ENCODE measurements at regions not wholly inside any gene's neighbourhood (a gene's known extent, or its start where the extent isn't known, plus 50 kb on each side); places are given as distances from the start of the nearest gene placed in this dataset.

DNA sequence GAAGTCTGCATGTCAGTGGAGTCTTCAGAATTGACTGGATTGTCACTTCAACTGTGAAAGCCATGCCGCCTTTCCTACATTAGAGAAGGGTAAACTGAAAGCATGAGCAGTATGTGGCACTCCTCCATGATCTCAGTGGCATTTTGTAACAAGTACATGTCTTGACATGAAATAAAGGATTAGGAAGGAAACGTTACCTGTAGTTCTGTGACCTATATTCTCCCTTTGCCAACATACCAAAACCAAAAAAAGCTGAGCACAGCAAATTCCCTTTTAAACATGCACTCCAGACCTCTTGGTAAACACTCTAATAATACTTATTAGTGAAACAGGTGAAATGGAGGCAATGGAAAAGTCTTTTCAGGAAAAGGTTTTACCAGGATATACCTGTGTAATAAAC, 344.2 kb downstream of the GRIA2 start:
- H3K79me2 ChIP-seq (replicated peaks; ENCODE audit: insufficient read depth) = no peaks in the 10 kb centered on the region

More for the DNA sequence above, 344.2 kb downstream of the GRIA2 start:
- Histone ChIP-seq H3K4me3 (no peak overlapping the region), H3K27me3 (ENCODE audit: insufficient read depth) (no peaks in the 10 kb centered on the region), H3K27ac (ENCODE audit: low read depth) (no peak overlapping the region), H3K9me2 (ENCODE audit: insufficient read depth) (no peaks in the 10 kb centered on the region), H3F3A (replicated peaks; ENCODE audit: low read depth) (no peaks in the 10 kb centered on the region), H3K4me1 (ENCODE audit: insufficient read depth) (no peaks in the 10 kb centered on the region), H3K36me3 (ENCODE audit: insufficient read depth) (no peaks in the 10 kb centered on the region), H3K4me2 (no peak overlapping the region), H4K20me1 (replicated peaks; ENCODE audit: insufficient read depth) (no peaks in the 10 kb centered on the region), H2AFZ (peak overlapping the region; percentile 61; the same call in 1 of the 2 replicates)
- H3K36me3 Mint-ChIP-seq (ENCODE audit: low read depth) = no peaks in the 10 kb centered on the region
- DNase-seq (ENCODE audit: low spot score) = no peak
- no peaks in the 10 kb centered on the region for H3K9me3 Mint-ChIP-seq
- ATAC-seq = no peak
- H3K27me3 Mint-ChIP-seq (ENCODE audit: insufficient read depth, low read depth, poor library complexity) = no peaks in the 10 kb centered on the region
- TF ChIP-seq ZNF114 (CRISPR knock-in tag; IDR thresholded peaks at IDR 0.05) = no peak
- TF ChIP-seq NANOG (IDR thresholded peaks at IDR 0.05; ENCODE audit: borderline replicate concordance) = no peak
- no peak for TF ChIP-seq STAT1 (IDR thresholded peaks at IDR 0.05; ENCODE audit: unreplicated experiment)
- no peak for TF ChIP-seq CREB1 (CRISPR knock-in tag; IDR thresholded peaks at IDR 0.05; ENCODE audit: low read depth)
- TF ChIP-seq, protein P1, sequence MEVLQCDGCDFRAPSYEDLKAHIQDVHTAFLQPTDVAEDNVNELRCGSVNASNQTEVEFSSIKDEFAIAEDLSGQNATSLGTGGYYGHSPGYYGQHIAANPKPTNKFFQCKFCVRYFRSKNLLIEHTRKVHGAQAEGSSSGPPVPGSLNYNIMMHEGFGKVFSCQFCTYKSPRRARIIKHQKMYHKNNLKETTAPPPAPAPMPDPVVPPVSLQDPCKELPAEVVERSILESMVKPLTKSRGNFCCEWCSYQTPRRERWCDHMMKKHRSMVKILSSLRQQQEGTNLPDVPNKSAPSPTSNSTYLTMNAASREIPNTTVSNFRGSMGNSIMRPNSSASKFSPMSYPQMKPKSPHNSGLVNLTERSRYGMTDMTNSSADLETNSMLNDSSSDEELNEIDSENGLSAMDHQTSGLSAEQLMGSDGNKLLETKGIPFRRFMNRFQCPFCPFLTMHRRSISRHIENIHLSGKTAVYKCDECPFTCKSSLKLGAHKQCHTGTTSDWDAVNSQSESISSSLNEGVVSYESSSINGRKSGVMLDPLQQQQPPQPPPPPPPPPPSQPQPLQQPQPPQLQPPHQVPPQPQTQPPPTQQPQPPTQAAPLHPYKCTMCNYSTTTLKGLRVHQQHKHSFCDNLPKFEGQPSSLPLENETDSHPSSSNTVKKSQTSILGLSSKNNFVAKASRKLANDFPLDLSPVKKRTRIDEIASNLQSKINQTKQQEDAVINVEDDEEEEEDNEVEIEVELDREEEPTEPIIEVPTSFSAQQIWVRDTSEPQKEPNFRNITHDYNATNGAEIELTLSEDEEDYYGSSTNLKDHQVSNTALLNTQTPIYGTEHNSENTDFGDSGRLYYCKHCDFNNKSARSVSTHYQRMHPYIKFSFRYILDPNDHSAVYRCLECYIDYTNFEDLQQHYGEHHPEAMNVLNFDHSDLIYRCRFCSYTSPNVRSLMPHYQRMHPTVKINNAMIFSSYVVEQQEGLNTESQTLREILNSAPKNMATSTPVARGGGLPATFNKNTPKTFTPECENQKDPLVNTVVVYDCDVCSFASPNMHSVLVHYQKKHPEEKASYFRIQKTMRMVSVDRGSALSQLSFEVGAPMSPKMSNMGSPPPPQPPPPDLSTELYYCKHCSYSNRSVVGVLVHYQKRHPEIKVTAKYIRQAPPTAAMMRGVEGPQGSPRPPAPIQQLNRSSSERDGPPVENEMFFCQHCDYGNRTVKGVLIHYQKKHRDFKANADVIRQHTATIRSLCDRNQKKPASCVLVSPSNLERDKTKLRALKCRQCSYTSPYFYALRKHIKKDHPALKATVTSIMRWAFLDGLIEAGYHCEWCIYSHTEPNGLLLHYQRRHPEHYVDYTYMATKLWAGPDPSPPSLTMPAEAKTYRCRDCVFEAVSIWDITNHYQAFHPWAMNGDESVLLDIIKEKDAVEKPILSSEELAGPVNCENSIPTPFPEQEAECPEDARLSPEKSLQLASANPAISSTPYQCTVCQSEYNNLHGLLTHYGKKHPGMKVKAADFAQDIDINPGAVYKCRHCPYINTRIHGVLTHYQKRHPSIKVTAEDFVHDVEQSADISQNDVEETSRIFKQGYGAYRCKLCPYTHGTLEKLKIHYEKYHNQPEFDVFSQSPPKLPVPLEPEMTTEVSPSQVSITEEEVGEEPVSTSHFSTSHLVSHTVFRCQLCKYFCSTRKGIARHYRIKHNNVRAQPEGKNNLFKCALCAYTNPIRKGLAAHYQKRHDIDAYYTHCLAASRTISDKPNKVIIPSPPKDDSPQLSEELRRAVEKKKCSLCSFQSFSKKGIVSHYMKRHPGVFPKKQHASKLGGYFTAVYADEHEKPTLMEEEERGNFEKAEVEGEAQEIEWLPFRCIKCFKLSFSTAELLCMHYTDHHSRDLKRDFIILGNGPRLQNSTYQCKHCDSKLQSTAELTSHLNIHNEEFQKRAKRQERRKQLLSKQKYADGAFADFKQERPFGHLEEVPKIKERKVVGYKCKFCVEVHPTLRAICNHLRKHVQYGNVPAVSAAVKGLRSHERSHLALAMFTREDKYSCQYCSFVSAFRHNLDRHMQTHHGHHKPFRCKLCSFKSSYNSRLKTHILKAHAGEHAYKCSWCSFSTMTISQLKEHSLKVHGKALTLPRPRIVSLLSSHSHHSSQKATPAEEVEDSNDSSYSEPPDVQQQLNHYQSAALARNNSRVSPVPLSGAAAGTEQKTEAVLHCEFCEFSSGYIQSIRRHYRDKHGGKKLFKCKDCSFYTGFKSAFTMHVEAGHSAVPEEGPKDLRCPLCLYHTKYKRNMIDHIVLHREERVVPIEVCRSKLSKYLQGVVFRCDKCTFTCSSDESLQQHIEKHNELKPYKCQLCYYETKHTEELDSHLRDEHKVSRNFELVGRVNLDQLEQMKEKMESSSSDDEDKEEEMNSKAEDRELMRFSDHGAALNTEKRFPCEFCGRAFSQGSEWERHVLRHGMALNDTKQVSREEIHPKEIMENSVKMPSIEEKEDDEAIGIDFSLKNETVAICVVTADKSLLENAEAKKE (CRISPR knock-in tag; IDR thresholded peaks at IDR 0.05) = no peak
- TF ChIP-seq EZH2phosphoT487 (IDR thresholded peaks at IDR 0.05; ENCODE audit: unreplicated experiment) = no peak
- no peak for TF ChIP-seq ZNF331 (CRISPR knock-in tag; IDR thresholded peaks at IDR 0.05; ENCODE audit: low read depth)
- TF ChIP-seq, protein P2, sequence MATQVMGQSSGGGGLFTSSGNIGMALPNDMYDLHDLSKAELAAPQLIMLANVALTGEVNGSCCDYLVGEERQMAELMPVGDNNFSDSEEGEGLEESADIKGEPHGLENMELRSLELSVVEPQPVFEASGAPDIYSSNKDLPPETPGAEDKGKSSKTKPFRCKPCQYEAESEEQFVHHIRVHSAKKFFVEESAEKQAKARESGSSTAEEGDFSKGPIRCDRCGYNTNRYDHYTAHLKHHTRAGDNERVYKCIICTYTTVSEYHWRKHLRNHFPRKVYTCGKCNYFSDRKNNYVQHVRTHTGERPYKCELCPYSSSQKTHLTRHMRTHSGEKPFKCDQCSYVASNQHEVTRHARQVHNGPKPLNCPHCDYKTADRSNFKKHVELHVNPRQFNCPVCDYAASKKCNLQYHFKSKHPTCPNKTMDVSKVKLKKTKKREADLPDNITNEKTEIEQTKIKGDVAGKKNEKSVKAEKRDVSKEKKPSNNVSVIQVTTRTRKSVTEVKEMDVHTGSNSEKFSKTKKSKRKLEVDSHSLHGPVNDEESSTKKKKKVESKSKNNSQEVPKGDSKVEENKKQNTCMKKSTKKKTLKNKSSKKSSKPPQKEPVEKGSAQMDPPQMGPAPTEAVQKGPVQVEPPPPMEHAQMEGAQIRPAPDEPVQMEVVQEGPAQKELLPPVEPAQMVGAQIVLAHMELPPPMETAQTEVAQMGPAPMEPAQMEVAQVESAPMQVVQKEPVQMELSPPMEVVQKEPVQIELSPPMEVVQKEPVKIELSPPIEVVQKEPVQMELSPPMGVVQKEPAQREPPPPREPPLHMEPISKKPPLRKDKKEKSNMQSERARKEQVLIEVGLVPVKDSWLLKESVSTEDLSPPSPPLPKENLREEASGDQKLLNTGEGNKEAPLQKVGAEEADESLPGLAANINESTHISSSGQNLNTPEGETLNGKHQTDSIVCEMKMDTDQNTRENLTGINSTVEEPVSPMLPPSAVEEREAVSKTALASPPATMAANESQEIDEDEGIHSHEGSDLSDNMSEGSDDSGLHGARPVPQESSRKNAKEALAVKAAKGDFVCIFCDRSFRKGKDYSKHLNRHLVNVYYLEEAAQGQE (IDR thresholded peaks at IDR 0.05; ENCODE audit: unreplicated experiment) = no peak
- TF ChIP-seq POLR2AphosphoS5 (IDR thresholded peaks at IDR 0.05; ENCODE audit: low read depth) = no peak
- TF ChIP-seq, protein P3, sequence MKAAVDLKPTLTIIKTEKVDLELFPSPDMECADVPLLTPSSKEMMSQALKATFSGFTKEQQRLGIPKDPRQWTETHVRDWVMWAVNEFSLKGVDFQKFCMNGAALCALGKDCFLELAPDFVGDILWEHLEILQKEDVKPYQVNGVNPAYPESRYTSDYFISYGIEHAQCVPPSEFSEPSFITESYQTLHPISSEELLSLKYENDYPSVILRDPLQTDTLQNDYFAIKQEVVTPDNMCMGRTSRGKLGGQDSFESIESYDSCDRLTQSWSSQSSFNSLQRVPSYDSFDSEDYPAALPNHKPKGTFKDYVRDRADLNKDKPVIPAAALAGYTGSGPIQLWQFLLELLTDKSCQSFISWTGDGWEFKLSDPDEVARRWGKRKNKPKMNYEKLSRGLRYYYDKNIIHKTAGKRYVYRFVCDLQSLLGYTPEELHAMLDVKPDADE (IDR thresholded peaks at IDR 0.05) = no peak
- no peak for TF ChIP-seq EZH2 (IDR thresholded peaks at IDR 0.05; ENCODE audit: low read depth, unreplicated experiment)
- no peak for TF ChIP-seq JUNB (IDR thresholded peaks at IDR 0.05; ENCODE audit: unreplicated experiment)
- TF ChIP-seq, protein P4, sequence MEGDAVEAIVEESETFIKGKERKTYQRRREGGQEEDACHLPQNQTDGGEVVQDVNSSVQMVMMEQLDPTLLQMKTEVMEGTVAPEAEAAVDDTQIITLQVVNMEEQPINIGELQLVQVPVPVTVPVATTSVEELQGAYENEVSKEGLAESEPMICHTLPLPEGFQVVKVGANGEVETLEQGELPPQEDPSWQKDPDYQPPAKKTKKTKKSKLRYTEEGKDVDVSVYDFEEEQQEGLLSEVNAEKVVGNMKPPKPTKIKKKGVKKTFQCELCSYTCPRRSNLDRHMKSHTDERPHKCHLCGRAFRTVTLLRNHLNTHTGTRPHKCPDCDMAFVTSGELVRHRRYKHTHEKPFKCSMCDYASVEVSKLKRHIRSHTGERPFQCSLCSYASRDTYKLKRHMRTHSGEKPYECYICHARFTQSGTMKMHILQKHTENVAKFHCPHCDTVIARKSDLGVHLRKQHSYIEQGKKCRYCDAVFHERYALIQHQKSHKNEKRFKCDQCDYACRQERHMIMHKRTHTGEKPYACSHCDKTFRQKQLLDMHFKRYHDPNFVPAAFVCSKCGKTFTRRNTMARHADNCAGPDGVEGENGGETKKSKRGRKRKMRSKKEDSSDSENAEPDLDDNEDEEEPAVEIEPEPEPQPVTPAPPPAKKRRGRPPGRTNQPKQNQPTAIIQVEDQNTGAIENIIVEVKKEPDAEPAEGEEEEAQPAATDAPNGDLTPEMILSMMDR (conservative IDR thresholded peaks at IDR 0.05; ENCODE audit: low read depth in 2 of 2) = no peak
- H3K4me3 Mint-ChIP-seq = no peak overlapping the region
- H3K4me1 Mint-ChIP-seq = no peaks in the 10 kb centered on the region
- H3K27ac Mint-ChIP-seq = no peak overlapping the region
